Cardiac muscle cell (in vitro differentiated cells and primary cell): ENCODE measurements at regions not wholly inside any gene's neighbourhood (a gene's known extent, or its start where the extent isn't known, plus 50 kb on each side); places are given as distances from the start of the nearest gene placed in this dataset.
"Not testable (repeated sequence)": the region's sequence is repeated elsewhere in the genome, so short reads cannot be mapped to it uniquely, and the experiment has no call there.

Experiments
- DNase-seq, 2 donors: peaks; one replicate each; pipeline versions ENCODE4 v3.0.0 to v3.0.0-alpha.2; 2010 to 2017; ENCODE audit warnings: low read depth in 1 of 2, low spot score in 1 of 2
- H3K27ac ChIP-seq: fragments of 200-600 bp; sonication (generic); 2 replicates; pipeline ENCODE4 v1.5.1; 2016
- H3K27me3 ChIP-seq: fragments of 200-600 bp; sonication (generic); 2 replicates; pipeline ENCODE4 v1.6.0; 2016; ENCODE audit warnings: control low read depth
- H3K36me3 ChIP-seq: fragments of 200-600 bp; sonication (generic); 2 replicates; pipeline ENCODE4 v1.5.1; 2016; ENCODE audit warnings: control low read depth
- H3K4me1 ChIP-seq: fragments of 200-600 bp; sonication (generic); 2 replicates; pipeline ENCODE4 v1.8.1; 2017; ENCODE audit warnings: low read depth, mild to moderate bottlenecking, mixed run types
- H3K4me3 ChIP-seq: fragments of 200-600 bp; sonication (generic); 2 replicates; pipeline ENCODE4 v1.5.1; 2016; ENCODE audit warnings: mild to moderate bottlenecking
- H3K9me3 ChIP-seq: fragments of 200-600 bp; sonication (generic); 2 replicates; pipeline ENCODE4 v1.5.1; 2017; ENCODE audit warnings: low read depth, mild to moderate bottlenecking, control low read depth
- CTCF ChIP-seq: IDR thresholded peaks from 2 replicates; pipeline ENCODE4 v1.5.1; 2012; ENCODE audit warnings: low read depth, mild to moderate bottlenecking, low read length

GRCh38 chr14:71566276-71566675 is 366.0 kb upstream of the RGS6 start:
- Histone ChIP-seq H3K9me3 (no peaks in the 10 kb centered on the region), H3K4me3 (no peak overlapping the region), H3K27me3 (no peaks in the 10 kb centered on the region), H3K27ac (no peak overlapping the region), H3K4me1 (peaks cover 12% of the 10 kb centered on the region), H3K36me3 (no peaks in the 10 kb centered on the region)
- DNase-seq = no peak
- no peak for TF ChIP-seq CTCF

GRCh38 chr14:71567499-71568133 is 364.6 kb upstream of the RGS6 start:
- H3K4me1 ChIP-seq = peaks cover 12% of the 10 kb centered on the region
- not testable (repeated sequence) for H3K9me3 ChIP-seq, DNase-seq, H3K36me3 ChIP-seq, H3K4me3 ChIP-seq, H3K27ac ChIP-seq, H3K27me3 ChIP-seq

GRCh38 chr14:71574976-71575375 is 357.3 kb upstream of the RGS6 start:
- no peak overlapping the region for H3K4me3 ChIP-seq
- no peaks in the 10 kb centered on the region for H3K36me3 ChIP-seq

GRCh38 chr14:71576472-71576871 is 355.8 kb upstream of the RGS6 start:
- H3K9me3 ChIP-seq = no peaks in the 10 kb centered on the region
- no peak for DNase-seq
- H3K27ac ChIP-seq = peak overlapping the region; percentile 4
- H3K4me1 ChIP-seq = peaks cover 34% of the 10 kb centered on the region
- TF ChIP-seq CTCF = no peak
- no peak overlapping the region for H3K4me3 ChIP-seq
- no peaks in the 10 kb centered on the region for H3K36me3 ChIP-seq
- no peaks in the 10 kb centered on the region for H3K27me3 ChIP-seq

More at GRCh38 chr14:71574976-71575375, 357.3 kb upstream of the RGS6 start:
- Histone ChIP-seq H3K4me1 (peaks cover 34% of the 10 kb centered on the region), H3K27ac (peak overlapping the region; percentile 49), H3K9me3 (no peaks in the 10 kb centered on the region), H3K27me3 (no peaks in the 10 kb centered on the region)
- TF ChIP-seq CTCF = no peak
- DNase-seq = peak; percentile 42 to 89

GRCh38 chr14:71579331-71579730 is 352.9 kb upstream of the RGS6 start:
- Histone ChIP-seq H3K27me3 (no peaks in the 10 kb centered on the region), H3K36me3 (no peaks in the 10 kb centered on the region), H3K9me3 (no peaks in the 10 kb centered on the region), H3K4me3 (no peak overlapping the region), H3K4me1 (peaks cover 22% of the 10 kb centered on the region), H3K27ac (no peak overlapping the region)
- peak in 1 of 2 donors; percentile 21 for DNase-seq
- TF ChIP-seq CTCF = no peak

- no peaks in the 10 kb centered on the region for H3K27me3 ChIP-seq
- peak in 1 of 2 donors; percentile 53 for DNase-seq
- H3K36me3 ChIP-seq = no peaks in the 10 kb centered on the region
- peaks cover 14% of the 10 kb centered on the region for H3K4me1 ChIP-seq
- H3K9me3 ChIP-seq = no peaks in the 10 kb centered on the region
- no peak overlapping the region for H3K27ac ChIP-seq
- H3K4me3 ChIP-seq = no peak overlapping the region
- TF ChIP-seq CTCF = no peak
Observed at GRCh38 chr14:71582705-71583104, 349.5 kb upstream of the RGS6 start.
